IPS-11a (cell line): ENCODE measurements at regions not wholly inside any gene's neighbourhood (a gene's known extent, or its start where the extent isn't known, plus 50 kb on each side); places are given as distances from the start of the nearest gene placed in this dataset.
"Not testable (repeated sequence)": the region's sequence is repeated elsewhere in the genome, so short reads cannot be mapped to it uniquely, and the experiment has no call there.

Experiments
- H3K4me3 ChIP-seq: one replicate; pipeline ENCODE4 v1.5.1; 2013; ENCODE audit warnings: low read depth, low read length, control low read depth

- no peak overlapping the region for H3K4me3 ChIP-seq
Observed at GRCh38 chr19:30846102-30846501, 473.9 kb downstream of the ZNF536 start.

- no peak overlapping the region for H3K4me3 ChIP-seq
Observed at GRCh38 chr19:30842926-30843325, 470.7 kb downstream of the ZNF536 start.

DNA sequence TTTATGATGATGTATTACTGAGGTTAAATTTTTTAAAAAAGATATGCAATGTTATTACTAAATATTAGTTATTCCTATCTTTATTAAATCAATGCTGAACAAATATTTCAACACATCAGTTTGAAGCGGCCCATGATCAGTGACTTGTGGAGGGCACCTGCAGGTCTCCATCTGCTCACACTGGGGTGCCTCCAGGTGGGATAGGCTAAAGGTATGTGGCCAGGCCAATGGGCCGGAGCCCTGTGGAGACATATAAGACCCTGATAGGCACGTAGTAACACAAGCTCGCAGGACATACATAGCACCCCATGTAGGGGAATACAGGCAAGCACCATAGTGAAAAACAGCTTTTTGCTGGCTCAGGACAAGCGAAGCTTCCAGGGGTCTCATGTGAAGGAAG is 469.8 kb downstream of the ZNF536 start:
- no peak overlapping the region for H3K4me3 ChIP-seq

DNA sequence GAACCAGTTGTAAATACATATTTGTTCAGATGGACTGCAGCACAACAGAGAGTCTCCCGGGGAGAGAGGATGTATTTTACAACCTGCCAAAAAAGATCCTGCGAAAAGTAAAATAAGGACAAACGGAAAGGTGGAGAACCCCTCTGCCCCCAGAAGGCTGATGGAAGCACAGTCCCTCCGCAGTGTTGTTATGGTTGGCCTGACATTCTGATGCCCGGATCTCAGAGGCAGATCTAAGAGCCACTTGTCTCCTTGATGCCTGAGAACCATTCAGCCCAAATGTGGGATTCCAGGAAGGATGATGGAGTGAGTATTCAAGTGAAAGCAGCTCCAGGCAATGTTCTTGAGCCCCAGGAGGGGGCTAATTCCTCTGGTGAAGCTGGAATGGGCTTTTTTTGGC is 458.7 kb downstream of the ZNF536 start:
- no peak overlapping the region for H3K4me3 ChIP-seq

DNA sequence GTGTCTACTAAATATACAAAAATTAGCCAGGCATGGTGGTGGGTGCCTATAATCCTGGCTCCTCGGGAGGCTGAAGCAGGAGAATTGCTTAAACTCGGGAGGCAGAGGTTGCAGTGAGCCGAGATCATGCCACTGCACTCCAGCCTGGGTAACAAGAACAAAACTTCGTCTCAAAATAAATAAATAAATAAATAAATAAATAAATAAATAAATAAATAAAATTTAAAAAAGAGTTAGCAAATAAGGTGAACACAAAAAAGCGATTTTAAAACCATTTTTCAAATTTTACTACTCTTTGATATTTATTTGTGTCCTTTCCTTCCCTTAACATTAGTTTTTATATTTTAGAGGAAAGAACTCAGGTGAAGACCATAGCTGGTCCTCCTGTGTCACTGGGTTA is 453.3 kb downstream of the ZNF536 start:
- not testable (repeated sequence) for H3K4me3 ChIP-seq

- H3K4me3 ChIP-seq, result no peak overlapping the region
Observed at GRCh38 chr19:30824809-30825208, 452.6 kb downstream of the ZNF536 start.

DNA sequence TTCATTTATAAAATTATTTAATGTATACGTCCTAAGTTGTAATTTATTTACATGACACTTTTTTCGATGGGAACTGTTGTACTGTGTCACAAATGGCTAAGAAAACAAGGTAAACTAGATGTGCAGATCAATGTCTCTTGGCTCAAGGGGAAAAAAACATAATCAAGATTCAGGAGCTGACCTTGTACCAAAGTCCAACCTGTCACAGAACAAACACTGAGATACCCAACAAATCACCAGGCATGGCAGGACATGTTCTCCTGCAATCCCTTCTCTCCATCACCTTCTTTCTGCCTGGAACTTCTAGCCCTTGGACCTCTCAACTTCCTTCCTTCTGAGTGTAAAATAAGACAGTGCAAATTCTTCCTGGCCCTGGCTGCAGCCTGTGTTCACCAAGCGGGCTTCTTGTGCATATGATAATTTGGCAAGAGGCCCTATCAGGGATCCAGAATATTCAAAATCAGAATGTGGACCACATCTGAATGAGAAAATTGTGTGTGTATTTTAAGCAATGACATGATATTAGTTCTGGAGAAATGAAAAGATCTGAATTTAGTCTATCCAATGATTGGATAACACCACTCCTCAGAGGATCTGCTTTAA is 445.9 kb downstream of the ZNF536 start:
- H3K4me3 ChIP-seq, result no peak overlapping the region

- H3K4me3 ChIP-seq, result no peak overlapping the region
Observed at GRCh38 chr19:30817197-30817596, 445.0 kb downstream of the ZNF536 start.

DNA sequence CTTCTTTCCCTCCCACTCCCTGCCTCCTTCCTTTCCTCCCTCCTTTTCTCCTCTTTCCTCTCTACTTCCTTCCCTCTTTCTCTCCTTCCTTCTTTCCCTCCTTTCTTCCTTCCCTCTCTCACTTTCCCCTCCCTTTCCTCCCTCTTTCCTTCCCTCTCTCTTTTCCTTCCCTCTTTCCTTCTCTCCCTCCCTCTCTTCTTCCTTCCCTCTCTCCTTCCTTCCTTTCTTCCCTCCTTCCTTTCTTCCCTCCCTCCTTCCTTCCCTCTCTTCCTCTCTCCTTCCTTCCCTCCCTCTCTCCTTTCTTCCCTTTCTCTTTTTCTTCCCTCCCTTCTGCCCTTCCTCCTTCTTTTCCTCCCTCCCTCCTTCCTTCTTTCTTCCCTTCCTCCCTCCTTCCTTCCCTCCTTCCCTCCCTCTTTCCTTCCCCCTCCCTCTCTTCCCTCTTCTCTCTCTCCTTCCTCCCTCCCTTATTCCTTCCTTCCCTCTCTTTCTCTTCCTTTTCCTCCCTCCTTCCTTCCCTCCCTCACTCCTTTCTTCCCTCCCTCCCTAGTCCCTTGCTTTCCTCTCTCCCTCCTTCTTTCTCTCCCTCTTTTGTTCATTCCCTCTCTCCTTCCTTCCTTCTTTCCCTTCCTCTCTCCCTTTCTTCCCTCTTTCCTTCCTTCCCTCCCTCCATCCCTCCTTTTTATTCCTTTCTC is 443.9 kb downstream of the ZNF536 start:
- H3K4me3 ChIP-seq, result no peak overlapping the region

- H3K4me3 ChIP-seq, result no peak overlapping the region
Observed at GRCh38 chr19:30812099-30812678, 440.0 kb downstream of the ZNF536 start.

DNA sequence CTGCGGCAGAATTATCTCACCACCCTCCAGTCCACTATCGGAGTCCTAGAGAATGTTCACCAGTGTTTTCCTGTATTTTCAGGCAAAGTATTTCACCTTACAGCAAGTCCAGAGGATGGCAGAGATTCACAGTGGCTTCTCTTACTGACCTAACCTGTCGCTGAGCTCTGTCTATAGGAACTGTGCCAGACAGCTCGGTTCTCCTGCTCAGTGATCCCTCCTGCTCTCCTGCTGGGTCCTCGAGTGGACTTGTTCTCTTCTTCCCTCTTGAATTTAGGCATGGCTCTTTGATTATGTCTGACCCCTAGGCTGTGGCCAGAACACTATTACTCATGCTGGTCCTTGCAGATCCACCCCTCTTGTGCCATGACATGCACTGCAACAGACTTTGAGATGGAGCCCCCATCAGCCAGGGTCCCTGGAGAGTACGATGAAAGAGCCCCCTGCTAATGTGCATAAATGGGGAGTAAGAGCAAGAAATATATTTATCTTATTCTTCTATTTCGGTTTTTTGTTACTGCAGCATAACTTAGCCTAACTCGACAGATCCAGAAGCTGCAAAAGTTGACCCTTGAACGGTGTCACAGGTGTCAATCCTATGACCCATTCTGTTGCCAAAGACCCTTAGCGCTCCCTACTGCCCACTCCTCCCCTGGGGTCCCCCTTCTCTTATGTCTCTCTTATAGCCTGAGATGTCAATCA is 439.4 kb downstream of the ZNF536 start:
- no peak overlapping the region for H3K4me3 ChIP-seq

- no peak overlapping the region for H3K4me3 ChIP-seq
Observed at GRCh38 chr19:30810726-30811125, 438.5 kb downstream of the ZNF536 start.

DNA sequence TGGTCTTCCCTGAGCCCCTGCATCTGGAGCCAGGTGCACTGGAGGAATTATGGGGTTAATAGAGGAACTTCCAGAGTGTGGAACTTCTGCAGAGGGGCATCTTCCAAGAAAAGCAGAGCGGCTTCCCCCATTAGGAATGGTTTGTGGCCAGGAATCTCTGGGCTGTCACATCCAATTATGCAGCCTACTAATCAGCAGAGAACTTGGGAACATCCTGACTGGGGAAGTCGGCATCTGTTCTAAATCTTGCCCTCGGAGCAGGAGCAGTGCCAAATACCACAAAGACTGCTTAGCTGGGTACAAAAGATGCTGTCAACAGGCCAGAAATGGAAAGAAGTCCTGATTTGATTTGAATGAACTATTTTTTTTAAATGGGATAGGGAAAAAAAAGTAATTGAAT is 435.1 kb downstream of the ZNF536 start:
- H3K4me3 ChIP-seq, result no peak overlapping the region

DNA sequence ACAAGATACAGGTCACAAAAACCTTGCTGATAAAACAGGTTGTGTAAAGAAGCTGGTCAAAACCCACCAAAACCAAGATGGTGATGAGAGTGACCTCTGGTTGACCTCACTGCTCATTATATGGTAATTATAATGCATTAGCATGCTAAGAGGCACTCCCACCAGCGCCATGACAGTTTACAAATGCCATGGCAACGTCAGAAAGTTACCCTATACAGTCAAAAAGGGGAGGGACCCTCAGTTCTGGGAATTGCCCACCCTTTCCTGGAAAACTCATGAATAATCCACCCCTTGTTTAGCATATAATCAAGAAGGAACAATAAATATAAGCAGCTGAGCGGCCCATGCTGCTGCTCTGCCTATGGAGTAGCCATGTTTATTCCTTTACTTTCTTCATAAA is 434.1 kb downstream of the ZNF536 start:
- H3K4me3 ChIP-seq, result no peak overlapping the region

GRCh38 chr19:30804751-30805150 is 432.6 kb downstream of the ZNF536 start:
- H3K4me3 ChIP-seq, result no peak overlapping the region

DNA sequence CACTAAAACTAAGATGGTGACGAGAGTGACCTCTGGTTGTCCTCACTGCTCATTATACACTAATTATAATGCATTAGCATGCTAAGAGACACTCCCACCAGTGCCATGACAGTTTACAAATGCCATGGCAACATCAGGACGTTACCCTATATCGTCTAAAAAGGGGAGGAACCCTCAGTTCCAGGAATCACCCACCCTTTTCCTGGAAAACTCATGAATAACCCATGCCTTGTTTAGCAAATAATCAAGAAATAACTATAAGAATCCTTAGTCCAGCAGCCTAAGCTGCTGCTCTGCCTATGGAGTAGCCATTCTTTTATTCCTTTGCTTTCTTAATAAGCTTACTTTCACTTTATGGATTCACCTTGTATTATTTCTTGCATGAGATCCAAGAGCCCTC is 432.1 kb downstream of the ZNF536 start:
- not testable (repeated sequence) for H3K4me3 ChIP-seq

GRCh38 chr19:30802424-30803013 is 430.3 kb downstream of the ZNF536 start:
- H3K4me3 ChIP-seq, result no peak overlapping the region

GRCh38 chr19:30799865-30800755 is 427.9 kb downstream of the ZNF536 start:
- no peak overlapping the region for H3K4me3 ChIP-seq

GRCh38 chr19:30795727-30796126 is 423.5 kb downstream of the ZNF536 start:
- H3K4me3 ChIP-seq, result no peak overlapping the region
